K562 (cell line): ENCODE measurements at regions not wholly inside any gene's neighbourhood (a gene's known extent, or its start where the extent isn't known, plus 50 kb on each side); places are given as distances from the start of the nearest gene placed in this dataset.

ENCODE experiments used
- ATAC-seq: fragments of 200-7000 bp; cut with Tn5 transposase; 3 replicates; pipeline ENCODE4 v1.9.1; 2020; ENCODE audit warnings: moderate library complexity
- BruUV-seq: library from RNA; stranded (reverse); fragments of 400-500 nt; replicated peaks from 2 replicates; lab custom pipeline; 2021; lab: Mats Ljungman, UMichigan
- CTCF ChIA-PET: fragments of 300-600 bp; formaldehyde crosslinking; extraction: SDS; loops from one replicate; lab custom pipeline; 2021; ENCODE audit warnings: low intra/inter-chr PET ratio; lab: Yijun Ruan, JAX
- POLR2A ChIA-PET: fragments of 300-600, 350-650 bp; sonication (Branson Sonifier 250); formaldehyde crosslinking; extraction: SDS; loops from one replicate; lab custom pipeline; 2021; ENCODE audit warnings: antibody characterized with exemption, inconsistent platforms; lab: Yijun Ruan, JAX
- DNase-seq, 4 experiments: peaks; one replicate each; pipeline versions ENCODE4 v3.0.0 to v3.0.0-alpha.2; 2011 to 2018; ENCODE audit warnings: low spot score in 3 of 4, mixed read lengths in 3 of 4; ENCODE audit errors: extremely low read depth in 1 of 4
- FAIRE-seq: peaks from 2 replicates; lab custom pipeline; 2011; peaks lifted over from hg19 to GRCh38; lab: Jason Lieb, UNC
- H2AFZ ChIP-seq: 2 replicates; pipeline ENCODE4 v1.6.0; 2011; ENCODE audit warnings: low read depth, low read length, control low read depth, inconsistent platforms
- H3K27ac ChIP-seq: fragments of 200-600 bp; 3 replicates; pipeline ENCODE4 v1.8.0; 2011; ENCODE audit warnings: low read depth, mild to moderate bottlenecking, control low read depth, inconsistent platforms, low read length, moderate library complexity, mixed read lengths; ENCODE audit errors: extremely low read depth
- H3K27me3 ChIP-seq, 2 experiments: fragments of 300-600 bp in 1 of 2; 2 replicates in 1 of 2; 3 replicates in 1 of 2; pipeline versions ENCODE4 v1.6.0 to v1.8.0; 2011; ENCODE audit warnings: inconsistent platforms in 2 of 2, low read length in 2 of 2, mild to moderate bottlenecking in 1 of 2, mixed read lengths in 1 of 2, moderate library complexity in 1 of 2; ENCODE audit not compliant: control insufficient read depth in 2 of 2, insufficient read depth in 2 of 2
- H3K36me3 ChIP-seq: fragments of 300-600 bp; 3 replicates; pipeline ENCODE4 v1.8.0; 2011; ENCODE audit warnings: mild to moderate bottlenecking, low read length, inconsistent platforms; ENCODE audit not compliant: control insufficient read depth, insufficient read depth
- H3K4me1 ChIP-seq, 2 experiments: fragments of 200-600 bp in 1 of 2; replicated peaks in 1 of 2; 2 replicates in 1 of 2; 3 replicates in 1 of 2; pipeline versions ENCODE4 v1.5.1 to v1.8.0; 2011; ENCODE audit warnings: inconsistent platforms in 2 of 2, low read length in 2 of 2, mild to moderate bottlenecking in 1 of 2, mixed read lengths in 1 of 2, moderate library complexity in 1 of 2; ENCODE audit not compliant: control insufficient read depth in 2 of 2, insufficient read depth in 2 of 2
- H3K4me2 ChIP-seq: 2 replicates; pipeline ENCODE4 v1.6.1; 2011; ENCODE audit warnings: low read length, control low read depth, inconsistent platforms, mixed read lengths; ENCODE audit not compliant: insufficient read depth
- H3K4me3 ChIP-seq: fragments of 200-600 bp; sonication (generic), shearing (Covaris generic); 2 replicates; pipeline ENCODE4 v1.5.1; 2016; ENCODE audit warnings: control low read depth, inconsistent platforms
- H3K79me2 ChIP-seq: fragments of 200-600 bp; 3 replicates; pipeline ENCODE4 v1.8.0; 2011; ENCODE audit warnings: low read length, inconsistent platforms; ENCODE audit not compliant: control insufficient read depth, insufficient read depth
- H3K9ac ChIP-seq, 2 experiments: 2 replicates each; pipeline versions ENCODE4 v1.6.0 to v1.6.1; 2011; ENCODE audit warnings: low read depth in 2 of 2, low read length in 2 of 2, control low read depth in 1 of 2, inconsistent platforms in 1 of 2, mild to moderate bottlenecking in 1 of 2, mixed read lengths in 1 of 2; ENCODE audit not compliant: insufficient read depth in 1 of 2
- H3K9me1 ChIP-seq: one replicate; pipeline ENCODE4 v1.6.0; 2011; ENCODE audit warnings: inconsistent platforms, mild to moderate bottlenecking, low read length, moderate library complexity; ENCODE audit not compliant: control insufficient read depth, insufficient read depth
- H3K9me3 ChIP-seq: replicated peaks from 2 replicates; pipeline ENCODE4 v1.5.1; 2011; ENCODE audit warnings: low read depth, low read length, inconsistent platforms; ENCODE audit not compliant: control insufficient read depth, insufficient read depth
- H4K20me1 ChIP-seq: replicated peaks from 2 replicates; pipeline ENCODE4 v1.6.1; 2011; ENCODE audit warnings: low read length, inconsistent platforms, mixed read lengths; ENCODE audit not compliant: control insufficient read depth, insufficient read depth
- BCOR ChIP-seq: fragments of 450-650 bp; IDR thresholded peaks from 2 replicates; pipeline ENCODE4 v1.6.1; 2016
- CGGBP1 ChIP-seq: fragments of 250-450 bp; sonication (Bioruptor Pico); IDR thresholded peaks from 2 replicates; pipeline ENCODE4 v1.9.0; 2021; ENCODE audit warnings: mild to moderate bottlenecking
- ETS1 ChIP-seq: conservative IDR thresholded peaks from 2 replicates; pipeline ENCODE4 v1.6.1; 2011; ENCODE audit warnings: low read depth, mild to moderate bottlenecking, low read length; ENCODE audit not compliant: control insufficient read depth
- HMGXB4 ChIP-seq: sonication (generic); formaldehyde crosslinking; IDR thresholded peaks from 2 replicates; pipeline ENCODE4 v1.8.1; 2023; ENCODE audit warnings: mild to moderate bottlenecking, missing genetic modification reagents
- KDM4B ChIP-seq, 2 experiments: fragments of 450-650 bp in 1 of 2; sonication (generic) in 1 of 2; IDR thresholded peaks; 2 replicates each; pipeline ENCODE4 v1.6.1; 2016 to 2017; ENCODE audit warnings: borderline replicate concordance in 2 of 2, antibody characterized with exemption in 1 of 2, low read depth in 1 of 2, mild to moderate bottlenecking in 1 of 2
- MITF ChIP-seq: IDR thresholded peaks from 2 replicates; pipeline ENCODE4 v1.6.1; 2014; ENCODE audit warnings: antibody characterized with exemption
- MTA3 ChIP-seq: fragments of 450-650 bp; formaldehyde crosslinking; IDR thresholded peaks from 2 replicates; pipeline ENCODE4 v1.6.1; 2017; ENCODE audit warnings: mild to moderate bottlenecking, borderline replicate concordance
- PHF20 ChIP-seq: fragments of 450-650 bp; IDR thresholded peaks from 2 replicates; pipeline ENCODE4 v1.6.1; 2018; ENCODE audit not compliant: partially characterized antibody
- PTBP1 ChIP-seq: fragments of 200-400 bp; formaldehyde crosslinking; IDR thresholded peaks from 2 replicates; pipeline ENCODE4 v1.6.1; 2017; ENCODE audit warnings: low read depth, low read length
- ZBTB26 ChIP-seq: fragments of 450-650 bp; formaldehyde crosslinking; IDR thresholded peaks from 2 replicates; pipeline ENCODE4 v1.4.0; 2022; ENCODE audit warnings: missing genetic modification characterization
- ZFP30 ChIP-seq: fragments of 250-450 bp; sonication (Bioruptor Pico); IDR thresholded peaks from 2 replicates; pipeline ENCODE4 v1.8.0; 2022; ENCODE audit warnings: moderate library complexity, mild to moderate bottlenecking, inconsistent platforms, borderline replicate concordance
- ZNF324 ChIP-seq: fragments of 250-450 bp; sonication (Bioruptor Pico); IDR thresholded peaks from 2 replicates; pipeline ENCODE4 v1.4.0; 2020; ENCODE audit warnings: mild to moderate bottlenecking
- ZNF408 ChIP-seq: fragments of 250-450 bp; sonication (Bioruptor Pico); IDR thresholded peaks from 2 replicates; pipeline ENCODE4 v1.4.0; 2020; ENCODE audit warnings: low read depth, mild to moderate bottlenecking, moderate library complexity
- ZNF512 ChIP-seq: IDR thresholded peaks from 2 replicates; pipeline ENCODE4 v1.6.1; 2016; ENCODE audit warnings: missing genetic modification characterization, missing compliant biosample characterization
- WGBS: fragments of 100-300 bp; shearing (Covaris generic); methylation state at CpG from one replicate; pipeline ENCODE4 v1.1.6; 2016; ENCODE audit warnings: low coverage, mixed read lengths; ENCODE audit not compliant: insufficient coverage; ENCODE audit errors: missing lambda C conversion rate; 5-methylcytosine and 5-hydroxymethylcytosine counted together
- in situ Hi-C: fragments of 300-500 bp; cut with MboI; formaldehyde crosslinking; loops from 4 replicates; pipeline ENCODE4 v1.15.0; 2018; ENCODE audit warnings: inconsistent platforms, mixed read lengths
- intact Hi-C: fragments of 100-400 bp; cut with micrococcal nuclease; formaldehyde crosslinking; loops from 2 replicates; pipeline ENCODE4 v1.14.2; 2022

- DNase-seq, result no peak
- no peaks in the 10 kb centered on the region for H3K79me2 ChIP-seq
- no peak for ATAC-seq
- ChIA-PET CTCF (no interaction called here), POLR2A (no interaction called here)
- H4K20me1 ChIP-seq, result no peaks in the 10 kb centered on the region
- no peaks in the 10 kb centered on the region for H3K27me3 ChIP-seq
- no TSS peak for BruUV-seq
- H2AFZ ChIP-seq, result no peak overlapping the region
- FAIRE-seq, result no peak
- H3K9me1 ChIP-seq, result no peaks in the 10 kb centered on the region
- H3K4me1 ChIP-seq, result no peaks in the 10 kb centered on the region
- H3K9ac ChIP-seq, result no peak overlapping the region
- no peaks in the 10 kb centered on the region for H3K9me3 ChIP-seq
- intact Hi-C loops (no loop called here), in situ Hi-C loops (no loop called here)
- no peaks in the 10 kb centered on the region for H3K36me3 ChIP-seq
- H3K4me2 ChIP-seq, result no peak overlapping the region
- TF ChIP-seq MTA3 (no peak), PHF20 (no peak), ZNF324 (CRISPR knock-in tag) (no peak), ZNF408 (CRISPR knock-in tag) (no peak), PTBP1 (no peak), ZBTB26 (CRISPR knock-in tag) (no peak), ZNF512 (no peak), ZFP30 (CRISPR knock-in tag) (no peak), KDM4B (IDR thresholded peaks at IDR 0.05; ENCODE audit: borderline replicate concordance in 2 of 2, low read depth in 1 of 2) (no peak), CGGBP1 (no peak), BCOR (no peak), ETS1 (no peak), MITF (no peak), HMGXB4 (CRISPR knock-in tag) (no peak)
- no peak overlapping the region for H3K4me3 ChIP-seq
- WGBS, result 6% methylated on average over 1 of the region's 1 CpG
- H3K27ac ChIP-seq, result no peak overlapping the region
These were observed 134.7 kb upstream of the GALNT17 start for GRCh38 chr7:70997261-70997660.
